SKM-1 treated with dmso at 0.1 percent for 144 hours (cell line): ENCODE measurements at regions not wholly inside any gene's neighbourhood (a gene's known extent, or its start where the extent isn't known, plus 50 kb on each side); places are given as distances from the start of the nearest gene placed in this dataset.
A peak's percentile ranks its signal among the peaks of the same experiment; 100 is the strongest.
"Not testable (repeated sequence)": the region's sequence is repeated elsewhere in the genome, so short reads cannot be mapped to it uniquely, and the experiment has no call there.

Experiments used
- DNase-seq: peaks from one replicate; lab custom pipeline; 2025; ENCODE audit not compliant: unreplicated experiment; lab: John Stamatoyannopoulos, UW

DNA sequence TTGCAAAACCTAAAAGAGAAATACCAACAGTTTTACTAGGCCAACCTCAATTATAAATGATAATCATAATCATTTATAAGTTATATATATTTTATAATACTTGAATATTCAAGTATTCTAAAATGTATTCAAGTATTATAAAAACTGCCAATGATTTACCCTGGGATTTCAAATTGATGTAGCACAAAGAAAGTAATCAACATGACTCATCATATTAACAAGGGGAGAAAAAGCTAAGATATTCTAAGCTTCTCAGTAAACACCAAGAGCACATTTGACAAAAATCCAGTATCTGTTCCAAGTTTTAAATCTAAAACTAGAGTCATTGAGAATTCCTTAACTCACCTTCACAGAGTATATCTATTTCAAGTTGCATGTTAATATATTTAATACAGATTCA is 56.1 kb downstream of the CAPZA3 start:
- no peak for DNase-seq

DNA sequence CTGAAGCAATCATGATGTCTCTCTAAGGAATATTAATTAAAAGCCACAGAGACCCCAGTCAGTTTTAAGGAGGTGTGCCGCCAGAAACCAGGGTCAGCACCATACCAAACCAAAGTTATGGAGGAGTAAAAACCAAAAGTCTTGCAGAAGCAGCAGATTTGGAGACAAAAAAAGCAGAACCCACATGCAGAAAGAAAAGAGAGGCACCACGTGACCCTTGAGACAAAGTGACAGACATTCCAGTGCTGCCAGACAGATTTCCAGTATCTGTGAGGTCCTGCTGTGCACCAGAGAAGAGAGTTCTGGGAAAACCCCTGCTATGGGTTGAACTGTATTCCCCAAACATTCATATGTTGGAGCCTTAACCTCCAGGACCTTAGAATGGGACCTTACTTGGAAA is 59.7 kb downstream of the CAPZA3 start:
- DNase-seq = no peak

DNA sequence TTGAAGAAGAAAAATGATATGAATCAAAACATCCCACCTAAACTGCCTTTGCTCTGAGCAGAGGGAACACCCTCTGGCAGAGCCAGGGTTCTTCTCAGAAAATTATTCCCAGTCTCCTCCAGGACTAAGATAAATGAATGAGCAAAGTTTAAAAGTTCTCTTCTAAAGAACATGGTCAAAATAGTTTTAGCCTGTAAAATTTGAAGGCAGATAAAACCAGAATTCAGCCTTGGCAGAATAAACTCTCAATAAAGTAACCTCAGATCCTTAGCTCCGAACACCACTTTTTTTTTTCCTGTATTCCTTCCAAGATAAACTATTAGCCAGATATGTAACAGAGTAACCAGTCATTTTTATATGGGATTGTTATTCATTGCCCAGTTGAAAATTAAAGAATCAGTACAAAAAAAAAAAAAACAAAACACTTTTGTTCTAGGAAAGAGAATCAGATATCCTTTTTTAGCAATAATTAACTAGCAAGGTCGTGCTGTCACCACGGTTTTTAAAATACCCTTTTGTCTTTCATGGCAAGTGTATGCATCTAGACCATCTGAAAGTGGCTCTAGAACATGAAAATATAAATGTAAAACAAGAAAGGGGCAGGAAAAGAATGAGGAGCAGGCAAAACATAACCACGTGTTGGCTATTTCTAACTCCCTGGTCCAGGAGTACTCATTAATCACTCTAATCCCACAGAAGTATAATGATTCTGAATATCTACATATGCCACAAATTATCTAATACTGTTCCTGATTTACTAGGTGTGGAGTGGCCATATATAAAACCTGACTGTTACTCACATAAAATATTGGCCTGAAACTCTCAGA is 60.8 kb downstream of the CAPZA3 start:
- no peak for DNase-seq

DNA sequence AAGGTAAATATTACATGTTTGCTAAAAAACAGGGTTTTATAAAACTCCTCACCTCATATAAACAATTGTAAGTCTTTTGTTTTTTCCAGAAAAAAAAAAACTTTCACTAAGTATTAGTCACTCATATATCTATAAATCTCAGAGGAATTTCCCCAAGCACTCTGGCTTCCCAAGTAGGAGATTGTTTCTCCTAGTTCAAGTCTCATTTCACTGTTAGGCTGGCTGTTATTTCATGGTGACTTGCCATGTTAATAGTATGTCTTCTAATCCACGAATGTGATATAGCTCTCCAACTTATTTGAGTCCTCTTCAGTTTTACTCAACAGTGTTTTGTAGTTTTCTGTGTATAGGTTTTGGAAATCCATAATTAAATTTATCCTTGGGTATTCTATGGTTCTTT is 61.6 kb downstream of the CAPZA3 start:
- DNase-seq = no peak

DNA sequence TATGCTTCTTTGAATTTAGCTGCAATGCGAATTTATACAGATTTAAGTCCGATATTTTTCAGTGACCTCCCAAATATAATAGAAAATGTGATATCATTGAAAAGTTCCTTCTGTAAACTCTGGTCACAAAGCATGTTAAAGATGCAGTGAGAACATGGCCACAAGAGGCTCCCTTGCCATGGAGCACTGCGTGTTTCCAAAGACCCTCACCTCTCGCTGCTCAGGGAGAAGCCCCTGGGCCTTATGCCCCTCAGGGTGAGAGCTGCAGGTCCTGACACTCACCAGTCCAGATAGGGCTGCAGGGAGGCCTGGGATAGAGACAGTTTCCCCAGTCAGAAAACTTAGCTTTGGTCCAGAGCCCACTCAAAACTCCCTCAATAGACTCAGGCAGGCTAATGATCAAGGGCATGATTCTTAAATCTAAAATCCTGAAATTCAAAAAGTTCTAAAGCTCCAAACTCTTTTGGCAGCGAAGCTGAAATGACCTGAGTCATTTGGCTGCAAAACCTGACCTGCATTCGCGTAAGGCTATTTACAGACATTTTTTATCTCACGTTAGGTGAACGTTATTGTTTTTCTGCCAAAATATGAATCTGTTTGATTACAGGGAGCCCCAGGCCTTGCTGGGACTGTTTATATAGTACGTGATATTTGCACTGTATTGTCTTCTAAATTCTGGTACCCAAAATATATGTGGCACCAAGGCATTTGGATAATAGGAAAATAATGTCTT is 67.8 kb downstream of the CAPZA3 start:
- DNase-seq = no peak

DNA sequence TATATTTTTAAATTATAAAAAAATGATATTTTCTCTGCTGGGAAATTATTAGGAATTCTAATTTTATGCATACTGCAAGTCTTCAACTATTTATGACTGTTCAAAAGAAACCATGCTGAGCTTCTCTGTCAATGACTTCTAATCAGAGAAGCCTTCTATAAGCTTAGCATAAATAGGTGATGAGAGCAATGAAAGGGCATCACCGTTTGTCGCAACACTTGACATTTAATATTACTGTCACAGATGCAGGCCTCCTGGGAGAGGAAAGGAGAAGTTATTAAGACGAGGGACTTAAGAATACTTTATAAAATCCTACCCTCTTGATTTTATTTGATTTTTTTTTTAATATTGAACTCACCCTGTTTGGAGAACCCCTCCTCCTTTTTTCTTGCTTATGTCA is 69.8 kb downstream of the CAPZA3 start:
- DNase-seq = no peak

DNA sequence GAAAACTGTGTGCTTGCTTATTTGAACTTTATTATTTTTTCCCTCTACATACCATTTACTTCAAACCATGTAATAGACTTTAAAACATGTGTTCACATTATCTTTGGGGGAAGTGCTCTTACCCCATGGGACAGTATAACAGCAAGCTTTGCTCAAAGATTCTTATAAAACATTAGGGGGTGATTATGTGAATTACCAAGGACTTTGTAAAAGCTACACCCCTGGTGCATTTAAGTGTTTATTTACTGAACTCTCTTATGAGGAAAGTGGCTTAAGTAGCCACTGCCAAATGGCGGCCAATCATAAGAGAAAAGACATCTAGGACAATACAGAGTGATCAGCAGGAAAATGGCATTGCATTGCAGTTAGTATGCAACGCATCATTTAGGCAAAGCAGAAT is 70.3 kb downstream of the CAPZA3 start:
- DNase-seq = no peak

DNA sequence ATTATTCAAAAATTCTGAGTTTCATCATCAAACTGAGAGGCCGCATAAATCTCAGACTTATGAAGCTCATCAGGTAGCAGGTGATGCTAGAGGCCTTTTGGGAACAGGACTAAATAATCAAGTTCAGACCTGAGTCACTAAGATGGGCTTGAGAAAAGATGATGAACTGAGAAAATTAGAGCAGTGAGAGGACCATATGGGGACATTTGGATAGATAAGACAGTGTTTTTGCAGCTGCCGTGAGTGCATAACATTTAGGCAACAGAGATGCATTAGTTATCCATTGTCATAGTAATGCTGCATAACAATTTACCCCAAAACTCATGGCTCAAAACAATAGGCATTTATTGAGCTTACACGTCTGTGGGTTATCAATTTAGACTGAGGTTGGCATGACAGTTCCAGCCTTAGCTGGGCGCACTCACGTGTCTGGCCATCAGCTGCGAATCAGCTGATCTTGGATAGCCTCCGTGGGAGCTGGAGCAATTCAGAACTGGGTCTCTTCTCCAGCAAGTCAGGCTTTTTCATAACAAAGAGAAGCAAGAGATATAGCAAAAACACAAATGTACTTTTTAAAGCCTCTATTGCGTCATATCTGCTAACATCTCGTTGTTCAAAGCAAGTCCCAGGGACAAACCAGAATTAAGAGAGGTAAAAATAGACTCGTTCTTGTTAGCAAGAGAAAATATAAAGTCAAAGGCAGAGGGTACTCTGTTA is 72.8 kb downstream of the CAPZA3 start:
- DNase-seq = no peak

DNA sequence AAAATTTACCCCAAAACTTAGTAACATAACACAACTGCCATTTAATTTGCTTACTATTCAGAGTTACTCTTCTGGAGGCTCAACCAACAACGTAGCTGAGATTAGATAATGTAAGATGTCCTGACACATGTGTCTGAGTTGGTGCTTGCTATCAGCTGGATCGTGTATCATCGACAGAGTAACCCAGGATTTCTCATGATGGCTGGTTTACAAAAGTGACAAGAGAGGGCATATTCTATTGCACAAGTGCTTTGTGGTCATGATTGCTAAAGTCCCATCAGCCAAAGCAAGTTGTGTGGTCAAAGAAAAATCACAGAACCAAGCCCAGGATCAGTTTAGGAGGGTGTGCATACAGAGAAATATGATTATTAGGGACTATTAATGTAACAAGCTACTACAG is 73.4 kb downstream of the CAPZA3 start:
- DNase-seq = peak; percentile 11

DNA sequence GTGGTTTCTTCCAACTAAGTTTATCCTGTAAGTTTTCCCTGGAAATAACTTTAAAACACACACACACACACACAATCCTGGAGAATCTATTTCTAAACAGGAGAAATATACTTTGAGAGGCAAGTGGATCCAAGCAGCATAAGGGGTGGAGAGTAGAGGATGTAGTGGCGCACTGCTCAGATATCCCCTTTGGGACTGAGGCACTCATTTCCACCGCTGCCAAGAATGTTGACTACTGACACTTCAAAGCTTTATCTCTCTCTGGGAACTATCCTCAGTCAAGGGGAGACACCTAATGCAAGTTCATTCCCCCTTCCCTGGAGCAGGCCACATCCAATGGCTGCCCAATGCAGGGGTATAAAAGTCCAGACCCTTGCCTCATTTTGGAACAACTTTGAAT is 75.8 kb downstream of the CAPZA3 start:
- no peak for DNase-seq

DNA sequence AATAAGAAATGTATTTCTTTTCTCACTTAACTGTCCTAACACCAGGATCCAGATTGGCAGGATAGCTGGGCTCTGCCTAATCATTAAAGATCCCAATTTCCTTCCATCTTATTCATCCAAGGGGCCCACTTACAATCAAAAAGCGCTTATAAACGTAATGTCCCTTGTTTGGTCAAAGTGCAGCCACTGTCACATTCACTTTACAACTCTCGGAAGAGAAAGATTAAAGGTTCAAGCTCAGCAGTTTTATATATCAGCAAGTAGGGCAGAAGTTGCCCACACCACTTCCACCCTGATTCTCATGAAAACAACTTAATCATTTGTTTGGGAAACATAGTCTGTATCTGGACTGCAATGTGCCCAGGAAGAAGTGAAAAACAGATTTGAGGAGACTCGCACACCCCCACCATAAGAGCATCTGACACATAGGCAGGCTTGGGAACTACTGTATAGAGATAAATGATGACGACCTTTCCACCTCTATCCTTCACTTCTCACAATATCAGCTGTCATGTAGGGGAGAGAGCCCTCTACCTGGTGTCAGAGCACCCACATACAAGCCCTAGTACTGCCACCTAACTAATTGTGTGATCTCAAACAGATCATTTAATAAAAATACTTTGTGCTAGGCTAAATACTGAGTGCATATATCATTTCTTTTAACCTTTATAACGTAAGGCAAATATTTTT is 80.8 kb downstream of the CAPZA3 start:
- no peak for DNase-seq

DNA sequence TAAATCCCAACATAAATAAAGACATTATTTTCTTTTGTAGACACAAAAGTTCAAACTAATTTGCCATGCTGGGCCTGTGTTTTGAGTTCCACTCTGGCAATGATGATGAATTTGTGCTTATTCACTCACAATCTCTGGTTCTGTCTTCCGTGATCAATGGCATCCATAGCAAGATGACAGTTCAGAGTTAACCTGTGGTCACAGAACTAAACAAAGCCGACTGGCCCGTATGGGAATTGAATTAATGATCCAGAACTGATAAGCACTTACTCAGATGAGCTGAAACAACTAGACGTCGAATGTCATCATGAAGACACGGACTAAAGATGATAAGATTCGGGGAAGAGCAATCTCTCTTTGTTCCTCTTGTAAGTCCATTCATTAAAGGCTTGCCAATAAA is 81.6 kb downstream of the CAPZA3 start:
- DNase-seq = no peak

DNA sequence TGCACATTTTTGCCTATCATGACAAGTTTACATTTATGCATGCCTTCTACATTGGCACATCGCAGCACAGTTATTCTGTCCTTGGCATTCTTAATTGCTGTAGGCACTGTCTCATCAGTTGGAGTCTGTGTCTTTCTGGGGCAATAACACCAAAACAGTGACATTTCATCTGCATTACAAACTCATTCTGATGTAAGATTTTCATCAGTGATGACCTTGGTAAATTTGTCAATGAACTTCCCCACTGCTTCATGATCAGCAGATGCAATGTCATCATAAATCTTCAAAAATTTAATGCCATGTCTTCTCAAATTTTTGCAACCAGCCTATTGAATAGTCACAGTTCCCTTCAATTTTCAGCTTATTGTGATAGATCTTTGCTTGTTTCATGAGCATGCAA is 85.5 kb downstream of the CAPZA3 start:
- DNase-seq = no peak

DNA sequence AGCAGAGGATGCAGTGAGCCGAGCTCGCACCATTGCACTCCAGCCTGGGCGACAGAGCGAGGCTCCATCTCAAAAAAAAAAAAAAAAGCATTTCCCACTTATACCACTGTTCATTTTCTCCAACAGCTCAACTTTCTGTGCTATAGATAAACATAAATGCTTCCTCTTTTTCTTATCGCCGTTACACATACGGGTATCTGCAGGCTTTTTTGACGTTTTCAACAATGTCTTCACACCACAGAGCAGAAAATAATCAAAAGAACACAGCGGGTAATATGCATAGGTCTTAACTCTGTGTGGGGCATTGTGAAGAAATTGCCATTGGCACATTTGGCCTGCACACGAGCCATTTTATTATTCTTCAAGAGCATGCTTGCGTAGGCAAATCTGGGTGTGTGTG is 86.4 kb downstream of the CAPZA3 start:
- peak; percentile 15 for DNase-seq

DNA sequence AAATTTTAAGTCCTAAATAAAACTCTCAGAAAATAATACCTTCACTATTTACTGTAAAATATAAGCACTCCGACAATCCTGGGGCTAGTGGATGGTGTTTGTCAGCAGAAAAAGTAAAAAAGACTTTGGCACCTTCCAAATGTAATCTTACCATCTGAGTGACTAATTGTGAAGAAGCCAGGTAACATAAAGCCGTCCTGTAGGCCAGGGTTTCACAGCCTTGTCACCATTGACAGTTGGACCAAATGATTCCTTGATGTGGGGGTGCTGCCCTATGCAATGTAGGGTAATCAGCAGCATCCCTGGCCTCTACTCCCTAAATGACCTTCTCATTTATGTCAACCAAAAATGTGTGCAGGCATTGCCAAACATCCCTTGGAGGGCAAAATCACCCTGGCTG is 87.2 kb downstream of the CAPZA3 start:
- no peak for DNase-seq

DNA sequence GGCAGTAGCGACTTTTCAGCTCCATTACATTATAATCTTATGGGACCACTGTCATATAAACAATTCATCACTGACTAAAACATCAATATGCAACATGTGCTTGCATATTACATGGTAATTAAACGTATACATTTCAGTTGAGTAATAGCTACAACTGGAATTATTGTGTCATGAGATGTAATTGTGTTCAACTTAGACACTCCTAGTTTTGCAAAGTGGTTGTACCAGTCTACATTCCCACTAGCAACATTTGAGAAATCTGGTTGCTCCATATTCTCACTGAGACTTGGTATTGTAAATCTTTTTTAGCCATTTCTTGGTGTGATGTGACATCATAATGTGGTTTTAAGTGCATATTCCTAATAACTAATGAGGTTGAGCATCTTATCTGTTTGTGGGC is 90.0 kb downstream of the CAPZA3 start:
- no peak for DNase-seq

DNA sequence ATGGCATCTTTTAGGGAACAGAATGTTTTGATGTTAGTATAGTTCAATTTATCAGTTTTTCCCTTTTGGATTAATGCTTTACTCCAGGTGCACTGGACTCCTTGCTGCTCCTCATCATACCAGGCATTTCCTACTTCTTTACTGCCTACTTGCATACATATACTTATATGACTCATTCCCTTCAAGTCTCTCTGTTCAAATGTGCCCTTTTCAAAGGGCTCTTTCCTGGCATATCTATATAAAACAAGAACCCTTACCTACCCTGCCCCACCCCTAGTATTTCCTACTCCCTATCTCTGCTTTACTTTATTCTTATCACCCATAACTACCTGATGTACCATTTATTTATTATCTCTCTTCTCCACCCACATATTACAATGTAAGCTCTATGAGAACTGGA is 90.6 kb downstream of the CAPZA3 start:
- no peak for DNase-seq

DNA sequence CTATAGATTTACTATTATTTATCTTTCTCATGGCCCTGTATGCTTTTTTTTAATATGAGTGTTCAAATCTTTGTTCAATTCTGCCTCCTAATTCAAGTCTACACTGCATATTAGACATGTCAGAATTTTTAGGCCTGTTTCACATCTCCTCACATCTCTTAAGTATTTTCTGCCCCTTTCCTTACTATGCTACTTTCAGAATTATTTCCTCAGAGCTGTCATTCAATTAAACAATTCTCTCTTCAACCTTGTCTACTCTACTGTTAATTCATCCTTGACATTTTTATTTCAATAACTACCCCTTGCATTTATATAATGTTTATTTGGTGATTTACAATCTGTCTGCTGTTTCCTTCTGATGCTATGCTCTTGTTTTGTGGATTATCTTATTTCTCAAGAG is 91.1 kb downstream of the CAPZA3 start:
- no peak for DNase-seq

DNA sequence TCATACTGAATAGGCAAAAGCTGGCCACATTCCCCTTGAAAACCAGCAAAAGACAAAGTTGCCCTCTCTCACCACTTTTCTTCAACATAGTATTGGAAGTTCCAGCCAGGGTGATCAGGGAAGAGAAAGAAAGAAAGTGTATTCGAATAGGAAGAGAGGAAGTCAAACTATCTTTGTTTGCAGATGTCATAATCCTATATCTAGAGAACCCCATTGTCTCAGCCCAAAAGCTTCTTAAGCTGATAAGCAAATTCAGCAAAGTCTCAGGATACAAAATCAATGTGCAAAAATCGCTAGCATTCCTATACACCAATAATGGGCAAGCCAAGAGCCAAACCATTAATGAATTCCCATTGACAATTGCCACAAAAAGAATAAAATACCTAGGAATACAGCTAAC is 95.0 kb downstream of the CAPZA3 start:
- not testable (repeated sequence) for DNase-seq

DNA sequence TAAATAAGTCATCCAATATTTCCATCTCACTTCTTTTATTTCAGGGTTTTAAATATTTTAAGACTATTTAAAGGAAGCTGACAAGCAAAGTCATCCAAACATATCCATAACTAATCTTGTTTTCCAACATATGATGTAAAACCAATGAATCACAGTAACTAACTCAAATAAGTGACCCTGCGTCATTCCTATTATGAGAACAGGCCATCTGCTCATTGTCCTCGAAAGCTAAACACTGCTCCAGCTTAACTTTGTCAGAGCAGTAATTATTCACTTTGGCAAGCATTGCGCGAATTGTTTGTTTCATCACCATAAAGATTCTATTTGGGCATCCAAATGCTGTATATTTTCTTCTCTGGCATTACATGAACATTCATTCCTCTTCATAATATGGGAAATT is 99.1 kb downstream of the CAPZA3 start:
- no peak for DNase-seq

DNA sequence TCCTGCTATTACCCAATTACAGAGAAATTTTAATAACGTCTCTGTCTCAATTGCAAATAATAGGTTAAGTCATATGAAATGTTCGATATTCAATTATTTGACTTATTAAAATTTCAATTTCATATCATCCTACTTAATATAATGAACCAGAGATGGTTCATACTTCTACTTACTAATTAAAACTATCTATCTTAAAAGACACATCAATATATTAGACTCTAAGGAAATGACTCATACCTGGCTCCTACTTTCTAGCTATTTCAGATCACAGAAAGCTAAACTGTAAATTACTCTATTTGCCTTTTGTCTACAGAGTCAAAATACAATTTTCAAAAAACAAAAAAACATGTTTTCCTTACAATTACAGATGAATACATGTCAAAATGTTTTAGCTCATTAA is 99.6 kb downstream of the CAPZA3 start:
- no peak for DNase-seq
